ENCODE measurements at regions not wholly inside any gene's neighbourhood (a gene's known extent, or its start where the extent isn't known, plus 50 kb on each side); places are given as distances from the start of the nearest gene placed in this dataset.

- H3K27ac Mint-ChIP-seq = no peak overlapping the region
- ChIA-PET CTCF (no interaction called here), POLR2A (no interaction called here)
- intact Hi-C loops (cut with micrococcal nuclease) = no loop called here
- H3K9ac ChIP-seq (ENCODE audit: low read length) = no peak overlapping the region
- DNase-seq = no peak
- no peak overlapping the region for H3K4me3 ChIP-seq (ENCODE audit: control extremely low read depth in 1 of 5, extremely low read depth in 1 of 5, insufficient read depth in 1 of 5, low read depth in 2 of 5, low read length in 4 of 5)
- peaks cover 2% of the 10 kb centered on the region for H3K4me1 Mint-ChIP-seq
- no peak overlapping the region for H3K27ac ChIP-seq (ENCODE audit: low read length in 2 of 2)
- no peak overlapping the region for H3K4me2 ChIP-seq (replicated peaks; ENCODE audit: low read depth, low read length, poor library complexity, severe bottlenecking)
- TF ChIP-seq EZH2 (IDR thresholded peaks at IDR 0.05; ENCODE audit: borderline replicate concordance, insufficient read depth, low read depth, low read length, poor library complexity, severe bottlenecking) (no peak), CTCF (IDR thresholded peaks at IDR 0.05) (no peak)
- no peaks in the 10 kb centered on the region for H3K4me1 ChIP-seq (ENCODE audit: control insufficient read depth in 2 of 2, insufficient read depth in 2 of 2, low read length in 2 of 2)
- no peaks in the 10 kb centered on the region for H3K36me3 ChIP-seq (replicated peaks in 1 of 2; ENCODE audit: control extremely low read depth in 1 of 2, control insufficient read depth in 1 of 2, extremely low read depth in 1 of 2, insufficient read depth in 2 of 2, low read length in 1 of 2)
- no peaks in the 10 kb centered on the region for H3K27me3 ChIP-seq (replicated peaks in 1 of 4; ENCODE audit: control extremely low read depth in 1 of 4, control insufficient read depth in 3 of 4, insufficient read depth in 4 of 4, low read length in 3 of 4)
- no peak for ATAC-seq (ENCODE audit: low read depth)
- no peaks in the 10 kb centered on the region for H4K20me1 ChIP-seq (ENCODE audit: control insufficient read depth, insufficient read depth, low read length, poor library complexity, severe bottlenecking)
- WGBS (ENCODE audit: insufficient coverage) = 90% methylated on average over 2 of the region's 5 CpGs
- no peaks in the 10 kb centered on the region for H3K79me2 ChIP-seq (ENCODE audit: control insufficient read depth, insufficient read depth, low read length)
- H3K9me3 ChIP-seq (ENCODE audit: control extremely low read depth in 1 of 3, control insufficient read depth in 2 of 3, insufficient read depth in 1 of 3, low read length in 2 of 3) = no peaks in the 10 kb centered on the region
- peaks cover 6% of the 10 kb centered on the region for H3K27me3 Mint-ChIP-seq
- no peak overlapping the region for H2AFZ ChIP-seq (ENCODE audit: insufficient read depth, low read depth, low read length, poor library complexity, severe bottlenecking)
- no peak overlapping the region for H3K4me3 Mint-ChIP-seq
- H3K9me3 Mint-ChIP-seq (ENCODE audit: insufficient read depth) = no peaks in the 10 kb centered on the region
These were observed 131.3 kb downstream of the INHBA start for GRCh38 chr7:41571573-41571972.

GRCh38 chr7:41570766-41571165 is 132.1 kb downstream of the INHBA start:
- Histone ChIP-seq H3K27ac (ENCODE audit: low read length in 2 of 2) (no peak overlapping the region), H3K9ac (ENCODE audit: low read length) (no peak overlapping the region), H3K79me2 (ENCODE audit: control insufficient read depth, insufficient read depth, low read length) (no peaks in the 10 kb centered on the region), H2AFZ (ENCODE audit: insufficient read depth, low read depth, low read length, poor library complexity, severe bottlenecking) (no peak overlapping the region), H3K4me1 (ENCODE audit: control insufficient read depth in 2 of 2, insufficient read depth in 2 of 2, low read length in 2 of 2) (no peaks in the 10 kb centered on the region), H3K4me3 (ENCODE audit: control extremely low read depth in 1 of 5, extremely low read depth in 1 of 5, insufficient read depth in 1 of 5, low read depth in 2 of 5, low read length in 4 of 5) (no peak overlapping the region), H3K27me3 (replicated peaks in 1 of 4; ENCODE audit: control extremely low read depth in 1 of 4, control insufficient read depth in 3 of 4, insufficient read depth in 4 of 4, low read length in 3 of 4) (no peaks in the 10 kb centered on the region), H3K9me3 (ENCODE audit: control extremely low read depth in 1 of 3, control insufficient read depth in 2 of 3, insufficient read depth in 1 of 3, low read length in 2 of 3) (no peaks in the 10 kb centered on the region), H3K36me3 (replicated peaks in 1 of 2; ENCODE audit: control extremely low read depth in 1 of 2, control insufficient read depth in 1 of 2, extremely low read depth in 1 of 2, insufficient read depth in 2 of 2, low read length in 1 of 2) (no peaks in the 10 kb centered on the region), H3K4me2 (replicated peaks; ENCODE audit: low read depth, low read length, poor library complexity, severe bottlenecking) (no peak overlapping the region), H4K20me1 (ENCODE audit: control insufficient read depth, insufficient read depth, low read length, poor library complexity, severe bottlenecking) (no peaks in the 10 kb centered on the region)
- ATAC-seq (ENCODE audit: low read depth) (no peak), DNase-seq (no peak)
- intact Hi-C loops (cut with micrococcal nuclease) = no loop called here
- Mint-ChIP-seq H3K27me3 (no peaks in the 10 kb centered on the region), H3K4me3 (no peak overlapping the region), H3K9me3 (ENCODE audit: insufficient read depth) (no peaks in the 10 kb centered on the region), H3K4me1 (peaks cover 2% of the 10 kb centered on the region), H3K27ac (no peak overlapping the region)
- no peak for TF ChIP-seq CTCF (IDR thresholded peaks at IDR 0.05)
- TF ChIP-seq EZH2 (IDR thresholded peaks at IDR 0.05; ENCODE audit: borderline replicate concordance, insufficient read depth, low read depth, low read length, poor library complexity, severe bottlenecking) = no peak
- 100% methylated on average over 1 of the region's 1 CpG for WGBS (ENCODE audit: insufficient coverage)
- ChIA-PET CTCF (no interaction called here), POLR2A (no interaction called here)
